BJ (cell line): ENCODE measurements at regions not wholly inside any gene's neighbourhood (a gene's known extent, or its start where the extent isn't known, plus 50 kb on each side); places are given as distances from the start of the nearest gene placed in this dataset.

Source experiments
- CTCF ChIA-PET: fragments of 350-600 bp; formaldehyde crosslinking; extraction: SDS; loops from one replicate; lab custom pipeline; 2021; ENCODE audit warnings: antibody characterized with exemption, inconsistent platforms; lab: Yijun Ruan, JAX
- POLR2A ChIA-PET: fragments of 300-600 bp; sonication (Branson Sonifier 250); formaldehyde crosslinking; extraction: SDS; loops from one replicate; lab custom pipeline; 2021; ENCODE audit warnings: antibody characterized with exemption; lab: Charles Lee
- DNase-seq: peaks from one replicate; pipeline ENCODE4 v3.0.0-alpha.2; 2011; ENCODE audit warnings: low read depth
- H3K27me3 ChIP-seq: 2 replicates; pipeline ENCODE4 v1.6.0; 2011; ENCODE audit warnings: low read length; ENCODE audit not compliant: control insufficient read depth, insufficient read depth
- H3K36me3 ChIP-seq: 2 replicates; pipeline ENCODE4 v1.5.1; 2011; ENCODE audit warnings: low read length; ENCODE audit not compliant: control insufficient read depth, insufficient read depth
- H3K4me3 ChIP-seq: 2 replicates; pipeline ENCODE4 v1.5.1; 2011; ENCODE audit warnings: low read depth, mild to moderate bottlenecking, control low read depth, low read length
- TF ChIP-seq, protein P1 (sequence below): IDR thresholded peaks from 2 replicates; pipeline ENCODE4 v1.5.1; 2011; ENCODE audit warnings: low read depth, mild to moderate bottlenecking, control low read depth, inconsistent platforms, low read length, moderate library complexity; ENCODE audit not compliant: insufficient read depth

DNA sequence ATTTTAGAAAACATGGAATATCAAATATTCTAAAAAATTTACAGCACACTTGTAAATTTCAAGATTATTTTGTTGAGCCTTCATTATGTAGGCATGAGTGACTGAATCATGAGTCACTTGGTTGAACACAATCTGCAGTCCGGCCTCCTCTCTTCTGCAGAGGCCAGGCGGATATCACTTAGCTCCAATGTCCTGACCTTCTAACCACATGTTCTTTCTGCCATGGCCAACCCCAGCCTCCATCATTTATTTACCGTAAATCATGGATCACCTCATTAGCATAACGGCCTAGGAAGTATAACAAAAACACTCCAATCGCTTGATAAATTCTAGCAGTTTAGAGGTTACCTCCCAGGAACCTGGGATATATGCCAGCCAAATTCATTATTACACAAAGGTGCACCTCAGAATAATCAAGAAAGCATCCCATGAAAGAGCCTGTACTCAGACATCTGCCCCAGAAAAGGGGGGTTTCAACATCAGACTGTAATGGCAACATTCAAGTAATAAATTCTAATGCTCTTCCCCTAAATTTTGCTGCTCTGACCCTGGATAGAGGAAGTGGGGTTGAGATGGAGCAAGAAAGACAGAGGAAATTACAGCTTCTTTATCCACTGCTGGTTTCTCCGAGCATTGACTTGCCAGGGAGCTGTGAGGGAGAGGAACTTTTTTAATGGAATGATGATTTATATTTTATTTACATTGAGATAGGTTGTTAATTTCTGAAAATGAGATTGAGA lies 2153.6 kb upstream of the AGA start:
- Histone ChIP-seq H3K27me3 (no peaks in the 10 kb centered on the region), H3K36me3 (no peaks in the 10 kb centered on the region), H3K4me3 (no peak overlapping the region)
- TF ChIP-seq, protein P1, sequence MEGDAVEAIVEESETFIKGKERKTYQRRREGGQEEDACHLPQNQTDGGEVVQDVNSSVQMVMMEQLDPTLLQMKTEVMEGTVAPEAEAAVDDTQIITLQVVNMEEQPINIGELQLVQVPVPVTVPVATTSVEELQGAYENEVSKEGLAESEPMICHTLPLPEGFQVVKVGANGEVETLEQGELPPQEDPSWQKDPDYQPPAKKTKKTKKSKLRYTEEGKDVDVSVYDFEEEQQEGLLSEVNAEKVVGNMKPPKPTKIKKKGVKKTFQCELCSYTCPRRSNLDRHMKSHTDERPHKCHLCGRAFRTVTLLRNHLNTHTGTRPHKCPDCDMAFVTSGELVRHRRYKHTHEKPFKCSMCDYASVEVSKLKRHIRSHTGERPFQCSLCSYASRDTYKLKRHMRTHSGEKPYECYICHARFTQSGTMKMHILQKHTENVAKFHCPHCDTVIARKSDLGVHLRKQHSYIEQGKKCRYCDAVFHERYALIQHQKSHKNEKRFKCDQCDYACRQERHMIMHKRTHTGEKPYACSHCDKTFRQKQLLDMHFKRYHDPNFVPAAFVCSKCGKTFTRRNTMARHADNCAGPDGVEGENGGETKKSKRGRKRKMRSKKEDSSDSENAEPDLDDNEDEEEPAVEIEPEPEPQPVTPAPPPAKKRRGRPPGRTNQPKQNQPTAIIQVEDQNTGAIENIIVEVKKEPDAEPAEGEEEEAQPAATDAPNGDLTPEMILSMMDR: no peak
- DNase-seq: no peak
- ChIA-PET POLR2A (no interaction called here), CTCF (no interaction called here)

DNA sequence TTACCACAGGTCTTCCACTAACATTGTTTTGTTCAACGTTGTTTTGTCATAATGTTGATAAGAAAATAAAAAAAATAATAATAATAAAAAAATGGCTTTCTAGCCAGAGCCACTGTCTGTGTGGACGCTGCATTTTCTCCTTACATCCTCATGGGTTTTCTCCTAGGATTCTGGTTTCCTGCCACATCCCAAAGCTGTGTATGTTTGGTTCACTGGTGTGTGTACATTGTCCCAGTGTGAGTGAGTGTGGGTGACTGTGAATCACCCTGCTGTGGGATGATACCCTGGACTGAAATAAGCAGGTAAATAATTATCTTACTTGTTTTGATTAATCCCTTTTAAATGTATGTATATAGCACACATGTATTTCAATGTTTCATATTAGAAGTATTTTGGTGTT lies 2154.4 kb upstream of the AGA start:
- CTCF ChIA-PET: no interaction called here
- DNase-seq: no peak
- H3K27me3 ChIP-seq: no peaks in the 10 kb centered on the region

DNA sequence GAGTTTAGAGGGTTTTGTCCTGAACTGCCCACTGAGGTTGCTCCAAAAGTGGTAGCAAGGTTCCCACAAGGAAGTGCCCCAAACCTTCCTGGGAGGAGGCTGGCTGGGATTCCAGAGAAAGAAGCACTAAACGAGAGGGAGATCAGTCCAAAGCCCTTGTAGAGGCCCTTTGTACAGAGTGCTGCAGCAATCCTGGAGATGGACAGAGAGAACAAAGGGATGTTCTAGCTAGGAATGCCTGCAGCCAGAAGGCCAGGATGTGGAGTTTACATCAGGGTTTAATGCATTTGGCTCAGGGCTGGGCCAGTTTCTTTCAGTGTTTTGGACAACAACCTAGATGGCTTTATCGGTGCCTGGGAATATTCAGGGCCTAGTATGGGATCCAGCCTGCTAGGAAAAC lies 2155.1 kb upstream of the AGA start:
- Histone ChIP-seq H3K4me3 (no peak overlapping the region), H3K27me3 (no peaks in the 10 kb centered on the region), H3K36me3 (no peaks in the 10 kb centered on the region)
- TF ChIP-seq, protein P1: no peak
- ChIA-PET POLR2A (no interaction called here), CTCF (no interaction called here)
- DNase-seq: no peak

More for the DNA sequence above, 2154.4 kb upstream of the AGA start:
- Histone ChIP-seq H3K36me3 (no peaks in the 10 kb centered on the region), H3K4me3 (no peak overlapping the region)
- POLR2A ChIA-PET: no interaction called here
- TF ChIP-seq, protein P1: no peak

DNA sequence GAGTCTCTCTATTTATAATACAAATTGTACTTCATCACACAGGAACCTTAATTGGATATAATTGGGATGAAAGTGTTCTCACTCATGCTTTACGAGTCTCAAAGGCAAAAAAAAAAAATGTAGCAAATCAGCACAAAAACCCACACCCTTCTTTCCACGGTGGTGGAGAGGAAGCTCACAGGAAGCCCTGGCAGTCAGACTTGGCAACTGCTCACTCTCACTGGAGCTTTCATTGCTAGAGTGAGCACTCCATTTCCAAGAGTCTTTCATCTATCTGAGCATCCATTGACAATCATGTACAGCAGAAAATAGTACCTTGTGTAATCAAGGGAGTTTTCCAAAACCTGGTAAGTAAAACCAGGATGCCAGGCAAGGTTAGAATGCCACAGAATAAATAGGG lies 2159.4 kb upstream of the AGA start:
- no peak for DNase-seq
- H3K36me3 ChIP-seq: no peaks in the 10 kb centered on the region
- CTCF ChIA-PET: no interaction called here
- POLR2A ChIA-PET: no interaction called here
- no peak overlapping the region for H3K4me3 ChIP-seq
- TF ChIP-seq, protein P1: no peak
- H3K27me3 ChIP-seq: no peaks in the 10 kb centered on the region

DNA sequence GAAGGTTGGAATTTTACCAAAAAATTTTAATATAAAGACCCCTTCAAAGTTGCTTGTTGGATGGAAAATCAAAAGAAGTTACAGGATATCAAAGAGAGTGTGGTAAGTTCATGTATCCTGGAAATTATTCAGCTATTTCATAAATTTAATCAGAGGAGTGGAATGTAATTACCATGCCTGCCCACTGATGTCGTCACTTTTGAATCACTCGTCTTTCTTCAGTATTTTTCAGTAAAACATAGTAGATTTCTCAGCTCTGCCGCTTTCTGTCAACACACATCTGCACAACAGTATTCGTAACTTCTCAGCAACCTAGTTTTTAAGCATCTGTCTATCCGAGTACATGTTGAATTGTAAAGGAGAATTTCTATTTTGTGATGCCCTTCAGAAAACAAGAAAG lies 2163.0 kb upstream of the AGA start:
- POLR2A ChIA-PET: no interaction called here
- CTCF ChIA-PET: interaction anchor here (0.7 kb wide), 1 partner anchor 117 kb away, joined by 3 read pairs; no protein-coding TSS in a partner anchor
- Histone ChIP-seq H3K4me3 (no peak overlapping the region), H3K27me3 (no peaks in the 10 kb centered on the region), H3K36me3 (no peaks in the 10 kb centered on the region)
- no peak for DNase-seq
- TF ChIP-seq, protein P1: no peak
